ENCODE measurements at regions not wholly inside any gene's neighbourhood (a gene's known extent, or its start where the extent isn't known, plus 50 kb on each side); places are given as distances from the start of the nearest gene placed in this dataset.

DNA sequence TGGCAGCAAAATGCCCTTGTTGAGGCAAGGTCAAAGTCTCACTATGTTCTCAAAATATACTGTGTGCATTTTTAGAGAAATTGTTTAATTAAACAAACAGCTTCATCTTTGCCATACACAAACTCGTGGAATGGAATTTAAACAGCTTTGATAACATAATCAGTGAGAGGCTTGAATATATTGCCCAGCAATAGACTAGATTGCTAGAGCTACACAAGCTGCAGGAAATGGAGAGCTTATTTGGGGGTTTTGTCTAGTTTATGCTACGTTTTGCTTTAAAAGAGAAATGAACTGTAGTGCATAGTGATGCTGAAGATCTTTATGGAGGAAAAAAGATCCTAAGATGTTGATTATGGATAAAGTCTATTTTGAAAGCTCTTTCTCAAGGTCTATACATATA lies 166.8 kb upstream of the HMCN1 start:
- POLR2A ChIA-PET, result no interaction called here
- no peak for FAIRE-seq
- no peak overlapping the region for H3K4me3 ChIP-seq (replicated peaks in 1 of 3; ENCODE audit: insufficient read depth in 1 of 3, low read depth in 1 of 3, low read length in 3 of 3)
- no peak overlapping the region for H3K9ac ChIP-seq (replicated peaks; ENCODE audit: extremely low read depth, insufficient read depth, low read length)
- H4K20me1 ChIP-seq (replicated peaks; ENCODE audit: control insufficient read depth, extremely low read depth, insufficient read depth, low read length), result no peaks in the 10 kb centered on the region
- DNase-seq (ENCODE audit: low read depth, low spot score), result no peak
- H3K4me1 ChIP-seq (ENCODE audit: control insufficient read depth, extremely low read depth, insufficient read depth, low read length), result peaks cover 13% of the 10 kb centered on the region
- H3K36me3 ChIP-seq (ENCODE audit: control insufficient read depth in 2 of 2, extremely low read depth in 1 of 2, insufficient read depth in 2 of 2, low read length in 2 of 2), result no peaks in the 10 kb centered on the region
- H3K27me3 ChIP-seq (ENCODE audit: control insufficient read depth in 2 of 2, insufficient read depth in 2 of 2, low read length in 2 of 2), result no peaks in the 10 kb centered on the region
- no TSS peak for BruUV-seq (replicated peaks)
- intact Hi-C loops (cut with micrococcal nuclease) (loop anchor here (1.0 to 5.0 kb wide), 7 partner anchors 29 to 250 kb away; partner anchors contain the start of gene IVNS1ABP), dilution Hi-C loops (cut with MboI; ENCODE audit: extremely low pct_ligation_motif_present, low sequenced_read_pairs) (no loop called here)
- CTCF ChIA-PET, result interaction anchor here (0.7 to 4.9 kb wide), 11 partner anchors 9 to 250 kb away, joined by 3 to 30 read pairs (median 4); partner anchors contain the start of gene IVNS1ABP
- H3K27ac ChIP-seq (ENCODE audit: insufficient read depth, low read depth, low read length), result peak overlapping the region; percentile 38
- no peaks in the 10 kb centered on the region for H3K79me2 ChIP-seq (ENCODE audit: control insufficient read depth, insufficient read depth, low read length)
- H3K4me2 ChIP-seq (ENCODE audit: insufficient read depth, low read length), result no peak overlapping the region
- H3K9me1 ChIP-seq (replicated peaks; ENCODE audit: control insufficient read depth, extremely low read depth, insufficient read depth, low read length), result no peaks in the 10 kb centered on the region
- no peak overlapping the region for H2AFZ ChIP-seq (ENCODE audit: low read depth, low read length)
- no peak for TF ChIP-seq POLR2A (IDR thresholded peaks at IDR 0.05; ENCODE audit: low read depth, low read length)
- TF ChIP-seq POLR2AphosphoS5 (IDR thresholded peaks at IDR 0.05; ENCODE audit: insufficient read depth, low read depth, low read length), result no peak
- TF ChIP-seq MAX (IDR thresholded peaks at IDR 0.05; ENCODE audit: insufficient read depth, insufficient read length), result no peak
- TF ChIP-seq, protein P1, sequence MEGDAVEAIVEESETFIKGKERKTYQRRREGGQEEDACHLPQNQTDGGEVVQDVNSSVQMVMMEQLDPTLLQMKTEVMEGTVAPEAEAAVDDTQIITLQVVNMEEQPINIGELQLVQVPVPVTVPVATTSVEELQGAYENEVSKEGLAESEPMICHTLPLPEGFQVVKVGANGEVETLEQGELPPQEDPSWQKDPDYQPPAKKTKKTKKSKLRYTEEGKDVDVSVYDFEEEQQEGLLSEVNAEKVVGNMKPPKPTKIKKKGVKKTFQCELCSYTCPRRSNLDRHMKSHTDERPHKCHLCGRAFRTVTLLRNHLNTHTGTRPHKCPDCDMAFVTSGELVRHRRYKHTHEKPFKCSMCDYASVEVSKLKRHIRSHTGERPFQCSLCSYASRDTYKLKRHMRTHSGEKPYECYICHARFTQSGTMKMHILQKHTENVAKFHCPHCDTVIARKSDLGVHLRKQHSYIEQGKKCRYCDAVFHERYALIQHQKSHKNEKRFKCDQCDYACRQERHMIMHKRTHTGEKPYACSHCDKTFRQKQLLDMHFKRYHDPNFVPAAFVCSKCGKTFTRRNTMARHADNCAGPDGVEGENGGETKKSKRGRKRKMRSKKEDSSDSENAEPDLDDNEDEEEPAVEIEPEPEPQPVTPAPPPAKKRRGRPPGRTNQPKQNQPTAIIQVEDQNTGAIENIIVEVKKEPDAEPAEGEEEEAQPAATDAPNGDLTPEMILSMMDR (IDR thresholded peaks at IDR 0.05; ENCODE audit: extremely low read depth in 1 of 2, insufficient read depth in 1 of 2, low read depth in 1 of 2, low read length in 2 of 2), result no peak
- no peaks in the 10 kb centered on the region for H3K9me3 ChIP-seq (replicated peaks; ENCODE audit: control insufficient read depth, insufficient read depth, low read length)

- DNase-seq (ENCODE audit: low read depth, low spot score) (peak; percentile 87), FAIRE-seq (peak; percentile 79)
- H3K4me3 ChIP-seq (replicated peaks in 1 of 3; ENCODE audit: insufficient read depth in 1 of 3, low read depth in 1 of 3, low read length in 3 of 3), result no peak overlapping the region
- peaks cover 13% of the 10 kb centered on the region for H3K4me1 ChIP-seq (ENCODE audit: control insufficient read depth, extremely low read depth, insufficient read depth, low read length)
- peak overlapping the region; percentile 29 for H3K9ac ChIP-seq (replicated peaks; ENCODE audit: extremely low read depth, insufficient read depth, low read length)
- H3K27ac ChIP-seq (ENCODE audit: insufficient read depth, low read depth, low read length), result peak overlapping the region; percentile 38
- peak overlapping the region; percentile 46 for H3K4me2 ChIP-seq (ENCODE audit: insufficient read depth, low read length)
- H3K9me3 ChIP-seq (replicated peaks; ENCODE audit: control insufficient read depth, insufficient read depth, low read length), result no peaks in the 10 kb centered on the region
- BruUV-seq (replicated peaks), result no TSS peak
- H2AFZ ChIP-seq (ENCODE audit: low read depth, low read length), result no peak overlapping the region
- TF ChIP-seq FOS (IDR thresholded peaks at IDR 0.05; ENCODE audit: borderline replicate concordance, insufficient read depth, low read length) (peak; percentile 70), POLR2A (IDR thresholded peaks at IDR 0.05; ENCODE audit: low read depth, low read length) (no peak), JUN (IDR thresholded peaks at IDR 0.05; ENCODE audit: borderline replicate concordance, insufficient read depth, insufficient read length, low read depth) (peak; percentile 7)
- H3K36me3 ChIP-seq (ENCODE audit: control insufficient read depth in 2 of 2, extremely low read depth in 1 of 2, insufficient read depth in 2 of 2, low read length in 2 of 2), result no peaks in the 10 kb centered on the region
- no peaks in the 10 kb centered on the region for H3K27me3 ChIP-seq (ENCODE audit: control insufficient read depth in 2 of 2, insufficient read depth in 2 of 2, low read length in 2 of 2)
- POLR2A ChIA-PET, result no interaction called here
- no peaks in the 10 kb centered on the region for H4K20me1 ChIP-seq (replicated peaks; ENCODE audit: control insufficient read depth, extremely low read depth, insufficient read depth, low read length)
- dilution Hi-C loops (cut with MboI; ENCODE audit: extremely low pct_ligation_motif_present, low sequenced_read_pairs), result no loop called here
- H3K79me2 ChIP-seq (ENCODE audit: control insufficient read depth, insufficient read depth, low read length), result no peaks in the 10 kb centered on the region
- intact Hi-C loops (cut with micrococcal nuclease), result loop anchor here (1.0 to 5.0 kb wide), 7 partner anchors 30 to 250 kb away; partner anchors contain the start of gene IVNS1ABP
- CTCF ChIA-PET, result interaction anchor here (0.7 to 4.9 kb wide), 12 partner anchors 9 to 250 kb away, joined by 3 to 30 read pairs (median 4); partner anchors contain the start of gene IVNS1ABP
- H3K9me1 ChIP-seq (replicated peaks; ENCODE audit: control insufficient read depth, extremely low read depth, insufficient read depth, low read length), result no peaks in the 10 kb centered on the region
Observed at GRCh38 chr1:185566995-185567394, 167.2 kb upstream of the HMCN1 start.

Measured in endothelial cell of umbilical vein (primary cell).